HEK293 (cell line): ENCODE measurements at regions not wholly inside any gene's neighbourhood (a gene's known extent, or its start where the extent isn't known, plus 50 kb on each side); places are given as distances from the start of the nearest gene placed in this dataset.
A peak's percentile ranks its signal among the peaks of the same experiment; 100 is the strongest.

Experiments
- CTCF ChIA-PET: fragments of 350-600 bp; formaldehyde crosslinking; extraction: SDS; loops from one replicate; lab custom pipeline; 2021; ENCODE audit warnings: antibody characterized with exemption; lab: Yijun Ruan, JAX
- POLR2A ChIA-PET: fragments of 300-600 bp; formaldehyde crosslinking; extraction: SDS; loops from one replicate; lab custom pipeline; 2020; ENCODE audit warnings: antibody characterized with exemption, inconsistent platforms; lab: Yijun Ruan, JAX
- H3K27ac ChIP-seq: fragments of 200-500 bp; sonication (Bioruptor generic); 2 replicates; pipeline ENCODE4 v1.5.1; 2014; ENCODE audit warnings: low read depth, low read length, control low read depth, inconsistent platforms; ENCODE audit errors: extremely low read depth
- H3K36me3 ChIP-seq, 2 experiments: fragments of 200-500 bp in 1 of 2; sonication (Bioruptor generic) in 1 of 2; 1 replicate in 1 of 2; 2 replicates in 1 of 2; pipeline ENCODE4 v1.5.1; 2014 to 2017; ENCODE audit warnings: inconsistent platforms in 2 of 2, low read length in 2 of 2; ENCODE audit not compliant: control insufficient read depth in 2 of 2, insufficient read depth in 1 of 2
- H3K4me1 ChIP-seq: fragments of 200-500 bp; sonication (Bioruptor generic); 2 replicates; pipeline ENCODE4 v1.5.1; 2014; ENCODE audit warnings: mild to moderate bottlenecking, low read length, inconsistent platforms; ENCODE audit not compliant: control insufficient read depth, insufficient read depth
- H3K4me3 ChIP-seq: 2 replicates; pipeline ENCODE4 v1.5.1; 2011; ENCODE audit warnings: low read depth, mild to moderate bottlenecking, control low read depth, low read length, moderate library complexity
- H3K9me3 ChIP-seq: fragments of 200-500 bp; sonication (Bioruptor generic); 2 replicates; pipeline ENCODE4 v1.5.1; 2014; ENCODE audit warnings: low read depth, low read length, inconsistent platforms; ENCODE audit not compliant: control insufficient read depth, insufficient read depth
- HOXD13 ChIP-seq: sonication (generic); formaldehyde crosslinking; IDR thresholded peaks from 2 replicates; pipeline ENCODE4 v1.8.0; 2022; ENCODE audit warnings: missing genetic modification reagents, borderline replicate concordance
- ZBTB17 ChIP-seq: fragments of 450-650 bp; formaldehyde crosslinking; IDR thresholded peaks from 2 replicates; pipeline ENCODE4 v1.5.1; 2016; ENCODE audit warnings: missing biosample characterization, missing genetic modification characterization
- ZBTB20 ChIP-seq: fragments of 450-650 bp; formaldehyde crosslinking; IDR thresholded peaks from 2 replicates; pipeline ENCODE4 v1.5.1; 2016; ENCODE audit warnings: missing biosample characterization, missing genetic modification characterization
- ZFP41 ChIP-seq: fragments of 450-650 bp; formaldehyde crosslinking; IDR thresholded peaks from 2 replicates; pipeline ENCODE4 v1.5.1; 2016; ENCODE audit warnings: missing biosample characterization, missing genetic modification characterization, borderline replicate concordance
- ZNF10 ChIP-seq: fragments of 450-650 bp; formaldehyde crosslinking; IDR thresholded peaks from 2 replicates; pipeline ENCODE4 v1.5.1; 2017; ENCODE audit warnings: missing biosample characterization, missing genetic modification characterization
- ZNF211 ChIP-seq: fragments of 450-650 bp; formaldehyde crosslinking; IDR thresholded peaks from 2 replicates; pipeline ENCODE4 v1.5.1; 2016; ENCODE audit warnings: low read depth, missing biosample characterization, missing genetic modification characterization
- ZNF24 ChIP-seq: fragments of 450-650 bp; formaldehyde crosslinking; IDR thresholded peaks from 2 replicates; pipeline ENCODE4 v1.5.1; 2016; ENCODE audit warnings: missing biosample characterization, missing genetic modification characterization
- ZNF292 ChIP-seq: fragments of 450-650 bp; formaldehyde crosslinking; IDR thresholded peaks from 2 replicates; pipeline ENCODE4 v1.5.1; 2016; ENCODE audit warnings: low read depth, missing biosample characterization, missing genetic modification characterization, borderline replicate concordance
- ZNF391 ChIP-seq: fragments of 450-650 bp; formaldehyde crosslinking; IDR thresholded peaks from 2 replicates; pipeline ENCODE4 v1.5.1; 2016; ENCODE audit warnings: low read depth, missing biosample characterization, missing genetic modification characterization, borderline replicate concordance
- ZNF510 ChIP-seq: fragments of 450-650 bp; formaldehyde crosslinking; IDR thresholded peaks from 2 replicates; pipeline ENCODE4 v1.5.1; 2018; ENCODE audit warnings: mild to moderate bottlenecking, missing genetic modification characterization, missing biosample characterization; ENCODE audit not compliant: insufficient replicate concordance
- ZNF560 ChIP-seq: fragments of 450-650 bp; formaldehyde crosslinking; IDR thresholded peaks from 2 replicates; pipeline ENCODE4 v1.5.1; 2017; ENCODE audit warnings: missing biosample characterization, missing genetic modification characterization, borderline replicate concordance
- TF ChIP-seq, protein P1 (sequence below): fragments of 450-650 bp; IDR thresholded peaks from 2 replicates; pipeline ENCODE4 v1.5.1; 2018; ENCODE audit warnings: missing biosample characterization, missing genetic modification characterization
- TF ChIP-seq, protein P2 (sequence below): IDR thresholded peaks from 2 replicates; pipeline ENCODE4 v1.6.1; 2011; ENCODE audit warnings: mild to moderate bottlenecking, low read depth, low read length, borderline replicate concordance
- TF ChIP-seq, protein P3 (sequence below): fragments of 450-650 bp; formaldehyde crosslinking; IDR thresholded peaks from 2 replicates; pipeline ENCODE4 v1.5.1; 2016; ENCODE audit warnings: missing biosample characterization, missing genetic modification characterization
- TF ChIP-seq, protein P4 (sequence below): fragments of 450-650 bp; formaldehyde crosslinking; IDR thresholded peaks from 2 replicates; pipeline ENCODE4 v1.5.1; 2016; ENCODE audit warnings: missing biosample characterization, missing genetic modification characterization

DNA sequence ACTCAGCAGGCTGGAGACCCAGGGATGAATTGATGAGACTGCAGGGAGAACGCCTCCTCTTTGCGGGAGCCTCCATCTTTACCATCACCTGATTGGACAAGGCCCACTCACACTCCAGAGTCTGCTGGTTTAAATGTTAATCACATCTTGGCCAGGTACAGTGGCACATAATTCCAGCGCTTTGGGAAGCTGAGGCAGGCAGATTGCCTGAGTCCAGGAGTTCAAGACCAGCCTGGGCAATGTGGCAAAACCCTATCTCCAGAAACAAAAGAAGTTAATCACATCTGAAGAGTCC lies 121.8 kb upstream of the C1orf174 start:
- ChIA-PET POLR2A (no interaction called here), CTCF (no interaction called here)
- Histone ChIP-seq H3K4me3 (no peak overlapping the region), H3K4me1 (no peaks in the 10 kb centered on the region), H3K27ac (no peak overlapping the region), H3K36me3 (no peaks in the 10 kb centered on the region), H3K9me3 (no peaks in the 10 kb centered on the region)
- TF ChIP-seq ZNF10, result peak; percentile 86
- TF ChIP-seq, protein P1, sequence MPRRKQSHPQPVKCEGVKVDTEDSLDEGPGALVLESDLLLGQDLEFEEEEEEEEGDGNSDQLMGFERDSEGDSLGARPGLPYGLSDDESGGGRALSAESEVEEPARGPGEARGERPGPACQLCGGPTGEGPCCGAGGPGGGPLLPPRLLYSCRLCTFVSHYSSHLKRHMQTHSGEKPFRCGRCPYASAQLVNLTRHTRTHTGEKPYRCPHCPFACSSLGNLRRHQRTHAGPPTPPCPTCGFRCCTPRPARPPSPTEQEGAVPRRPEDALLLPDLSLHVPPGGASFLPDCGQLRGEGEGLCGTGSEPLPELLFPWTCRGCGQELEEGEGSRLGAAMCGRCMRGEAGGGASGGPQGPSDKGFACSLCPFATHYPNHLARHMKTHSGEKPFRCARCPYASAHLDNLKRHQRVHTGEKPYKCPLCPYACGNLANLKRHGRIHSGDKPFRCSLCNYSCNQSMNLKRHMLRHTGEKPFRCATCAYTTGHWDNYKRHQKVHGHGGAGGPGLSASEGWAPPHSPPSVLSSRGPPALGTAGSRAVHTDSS, result no peak

DNA sequence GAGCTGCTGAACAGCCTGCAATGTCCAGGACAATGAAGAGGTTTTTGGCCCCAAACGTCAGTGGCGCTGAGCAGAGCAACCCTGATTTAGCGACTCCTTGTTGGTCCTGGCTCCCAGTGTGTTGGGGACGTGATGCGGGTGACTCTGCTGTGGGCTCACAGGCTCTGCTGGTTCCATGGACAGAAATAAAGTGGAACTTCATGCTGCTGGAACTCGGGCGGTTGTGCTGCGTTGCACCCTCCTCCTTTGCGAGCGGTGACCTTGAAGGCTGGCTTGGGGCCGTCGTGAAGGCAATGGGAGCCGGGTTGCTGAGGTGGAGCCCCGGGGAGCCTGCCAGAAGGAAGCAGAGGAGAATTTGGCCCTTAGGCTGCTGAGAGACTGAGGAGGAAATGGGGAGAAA lies 122.6 kb upstream of the C1orf174 start:
- Histone ChIP-seq H3K4me1 (no peaks in the 10 kb centered on the region), H3K36me3 (no peaks in the 10 kb centered on the region), H3K9me3 (no peaks in the 10 kb centered on the region), H3K4me3 (no peak overlapping the region), H3K27ac (no peak overlapping the region)
- no peak for TF ChIP-seq ZBTB20 (tag by site-specific recombination)
- TF ChIP-seq, protein P2, sequence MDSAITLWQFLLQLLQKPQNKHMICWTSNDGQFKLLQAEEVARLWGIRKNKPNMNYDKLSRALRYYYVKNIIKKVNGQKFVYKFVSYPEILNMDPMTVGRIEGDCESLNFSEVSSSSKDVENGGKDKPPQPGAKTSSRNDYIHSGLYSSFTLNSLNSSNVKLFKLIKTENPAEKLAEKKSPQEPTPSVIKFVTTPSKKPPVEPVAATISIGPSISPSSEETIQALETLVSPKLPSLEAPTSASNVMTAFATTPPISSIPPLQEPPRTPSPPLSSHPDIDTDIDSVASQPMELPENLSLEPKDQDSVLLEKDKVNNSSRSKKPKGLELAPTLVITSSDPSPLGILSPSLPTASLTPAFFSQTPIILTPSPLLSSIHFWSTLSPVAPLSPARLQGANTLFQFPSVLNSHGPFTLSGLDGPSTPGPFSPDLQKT, result no peak
- TF ChIP-seq ZNF510 (tag by site-specific recombination), result no peak
- no peak for TF ChIP-seq HOXD13 (CRISPR knock-in tag)
- TF ChIP-seq, protein P3, sequence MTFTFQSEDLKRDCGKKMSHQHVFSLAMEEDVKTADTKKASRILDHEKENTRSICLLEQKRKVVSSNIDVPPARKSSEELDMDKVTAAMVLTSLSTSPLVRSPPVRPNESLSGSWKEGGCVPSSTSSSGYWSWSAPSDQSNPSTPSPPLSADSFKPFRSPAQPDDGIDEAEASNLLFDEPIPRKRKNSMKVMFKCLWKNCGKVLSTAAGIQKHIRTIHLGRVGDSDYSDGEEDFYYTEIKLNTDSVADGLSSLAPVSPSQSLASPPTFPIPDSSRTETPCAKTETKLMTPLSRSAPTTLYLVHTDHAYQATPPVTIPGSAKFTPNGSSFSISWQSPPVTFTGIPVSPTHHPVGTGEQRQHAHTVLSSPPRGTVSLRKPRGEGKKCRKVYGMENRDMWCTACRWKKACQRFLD, result no peak
- TF ChIP-seq ZFP41, result no peak
- no peak for TF ChIP-seq ZNF292
- TF ChIP-seq, protein P4, sequence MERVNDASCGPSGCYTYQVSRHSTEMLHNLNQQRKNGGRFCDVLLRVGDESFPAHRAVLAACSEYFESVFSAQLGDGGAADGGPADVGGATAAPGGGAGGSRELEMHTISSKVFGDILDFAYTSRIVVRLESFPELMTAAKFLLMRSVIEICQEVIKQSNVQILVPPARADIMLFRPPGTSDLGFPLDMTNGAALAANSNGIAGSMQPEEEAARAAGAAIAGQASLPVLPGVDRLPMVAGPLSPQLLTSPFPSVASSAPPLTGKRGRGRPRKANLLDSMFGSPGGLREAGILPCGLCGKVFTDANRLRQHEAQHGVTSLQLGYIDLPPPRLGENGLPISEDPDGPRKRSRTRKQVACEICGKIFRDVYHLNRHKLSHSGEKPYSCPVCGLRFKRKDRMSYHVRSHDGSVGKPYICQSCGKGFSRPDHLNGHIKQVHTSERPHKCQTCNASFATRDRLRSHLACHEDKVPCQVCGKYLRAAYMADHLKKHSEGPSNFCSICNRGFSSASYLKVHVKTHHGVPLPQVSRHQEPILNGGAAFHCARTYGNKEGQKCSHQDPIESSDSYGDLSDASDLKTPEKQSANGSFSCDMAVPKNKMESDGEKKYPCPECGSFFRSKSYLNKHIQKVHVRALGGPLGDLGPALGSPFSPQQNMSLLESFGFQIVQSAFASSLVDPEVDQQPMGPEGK (tag by site-specific recombination), result no peak
- TF ChIP-seq ZNF211 (tag by site-specific recombination), result no peak
- CTCF ChIA-PET, result no interaction called here
- POLR2A ChIA-PET, result no interaction called here

DNA sequence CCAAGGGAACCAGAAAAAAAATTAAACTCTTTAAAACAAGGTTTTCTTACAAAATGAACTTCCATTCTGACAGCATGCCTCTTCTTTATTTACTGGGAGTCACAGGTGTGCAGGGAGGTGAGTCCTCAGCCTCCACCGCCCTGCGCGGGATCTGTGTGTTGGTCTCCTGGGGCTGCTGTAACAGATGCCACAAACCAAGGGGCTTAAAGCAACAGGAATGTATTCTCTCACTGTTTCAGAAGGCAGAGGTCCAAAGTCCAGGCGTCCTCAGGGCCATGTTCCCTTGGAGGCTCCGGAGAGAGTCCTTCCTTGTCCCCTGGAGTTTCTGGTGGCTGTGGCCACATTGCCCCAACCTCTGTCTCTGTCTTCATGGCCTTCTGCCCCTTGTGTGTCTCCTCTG lies 123.6 kb upstream of the C1orf174 start:
- ChIA-PET CTCF (no interaction called here), POLR2A (no interaction called here)
- TF ChIP-seq ZNF24 (tag by site-specific recombination) (no peak), ZBTB17 (no peak), ZNF391 (no peak), ZNF560 (tag by site-specific recombination) (no peak)
- Histone ChIP-seq H3K27ac (no peak overlapping the region), H3K9me3 (no peaks in the 10 kb centered on the region), H3K4me3 (no peak overlapping the region), H3K4me1 (no peaks in the 10 kb centered on the region), H3K36me3 (no peaks in the 10 kb centered on the region)
